Pancreas (tissue), 10 donors: ENCODE measurements at regions not wholly inside any gene's neighbourhood (a gene's known extent, or its start where the extent isn't known, plus 50 kb on each side); places are given as distances from the start of the nearest gene placed in this dataset.

Source experiments
- ATAC-seq, 4 donors: fragments of 200-7000 bp; cut with Tn5 transposase; one replicate each; pipeline versions ENCODE4 v1.8.0 to v1.9.1; 2020; ENCODE audit warnings: mild to moderate bottlenecking in 4 of 4, moderate library complexity in 4 of 4
- DNase-seq, 6 donors: peaks; one replicate each; pipeline ENCODE4 v3.0.0-alpha.2; 2020
- FAIRE-seq: peaks from 2 replicates; lab custom pipeline; 2012; peaks lifted over from hg19 to GRCh38; lab: Jason Lieb, UNC
- H3K27ac ChIP-seq, 4 donors: fragments of 200-600 bp; sonication (generic); 1 replicate in 3 of 4; 2 replicates in 1 of 4; pipeline versions ENCODE4 v1.5.0 to v1.8.0; 2020
- H3K27me3 ChIP-seq, 4 donors: fragments of 200-600 bp; one replicate each; pipeline ENCODE4 v1.8.0; 2021
- H3K36me3 ChIP-seq, 3 donors: fragments of 200-600 bp; sonication (generic) in 1 of 3; one replicate each; pipeline versions ENCODE4 v1.5.0 to v1.8.0; 2020 to 2021
- H3K4me1 ChIP-seq, 3 donors: fragments of 200-600 bp; one replicate each; pipeline ENCODE4 v1.8.0; 2021
- H3K4me3 ChIP-seq, 4 donors: fragments of 200-600 bp; sonication (generic) in 2 of 4; one replicate each; pipeline versions ENCODE4 v1.5.0 to v1.8.0; 2020 to 2021
- H3K9me3 ChIP-seq, 4 donors: fragments of 200-600 bp; one replicate each; pipeline ENCODE4 v1.8.0; 2021
- WGBS, 2 donors: extraction: QIAGEN DNeasy Blood & Tissue Kit; methylation state at CpG; one replicate each; pipeline ENCODE4 v1.1.7; 2013; 5-methylcytosine and 5-hydroxymethylcytosine counted together
- intact Hi-C, 3 donors: fragments of 100-400 bp; cut with DNase I; formaldehyde crosslinking; loops; one replicate each; pipeline versions ENCODE4 v1.11.1 to v1.14.2; 2022
- TF ChIP-seq, protein P1 (sequence below), 4 donors: fragments of 200-600 bp; sonication (generic) in 3 of 4; IDR thresholded peaks; one replicate each; pipeline versions ENCODE4 v1.5.0 to v1.8.0; 2021; ENCODE audit warnings: antibody characterized with exemption in 4 of 4
- donor health status: healthy with polysubstance abuse.
- donor health status: DM: no; HTN: no; CAD: no; lungs with moderate emphysema.
- donor health status: DM: no; HTN: no; CAD: no.
- donor health status: control.
- donor health status: control.
- donor health status: Bipolar disorder and iron deficiency.
- donor health status: DM: yes; HTN: yes; CAD: no.
- donor health status: DM: no; HTN: no; CAD: no.
- donor health status: DM: no; HTN: no; CAD: no.
- donor health status: DM: yes; HTN: yes; CAD: no.

DNA sequence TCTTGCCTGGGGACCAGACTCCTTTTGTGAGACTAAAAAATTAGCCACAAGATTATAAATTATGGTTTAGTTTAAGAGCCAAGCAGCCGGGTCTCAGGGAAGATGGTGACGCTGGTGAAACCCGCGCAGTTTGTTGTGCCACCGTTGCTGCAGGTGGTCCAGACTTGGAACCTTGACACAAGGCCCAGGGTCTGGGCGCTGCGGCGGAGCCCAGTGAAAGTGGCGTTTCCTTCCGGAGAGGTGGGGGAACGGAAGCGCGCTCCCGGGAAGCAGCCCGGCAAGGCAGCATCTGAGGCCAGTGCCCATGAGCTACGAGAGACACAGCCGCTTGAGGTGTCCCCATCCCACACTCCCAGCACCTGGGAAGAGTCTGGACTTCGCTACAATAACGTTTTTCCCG lies 131.6 kb downstream of the SKIDA1 start:
- intact Hi-C loops: no loop called here
- WGBS, 2 donors: 89 to 95% methylated on average over 20 of the region's 20 CpGs
- TF ChIP-seq, protein P1, sequence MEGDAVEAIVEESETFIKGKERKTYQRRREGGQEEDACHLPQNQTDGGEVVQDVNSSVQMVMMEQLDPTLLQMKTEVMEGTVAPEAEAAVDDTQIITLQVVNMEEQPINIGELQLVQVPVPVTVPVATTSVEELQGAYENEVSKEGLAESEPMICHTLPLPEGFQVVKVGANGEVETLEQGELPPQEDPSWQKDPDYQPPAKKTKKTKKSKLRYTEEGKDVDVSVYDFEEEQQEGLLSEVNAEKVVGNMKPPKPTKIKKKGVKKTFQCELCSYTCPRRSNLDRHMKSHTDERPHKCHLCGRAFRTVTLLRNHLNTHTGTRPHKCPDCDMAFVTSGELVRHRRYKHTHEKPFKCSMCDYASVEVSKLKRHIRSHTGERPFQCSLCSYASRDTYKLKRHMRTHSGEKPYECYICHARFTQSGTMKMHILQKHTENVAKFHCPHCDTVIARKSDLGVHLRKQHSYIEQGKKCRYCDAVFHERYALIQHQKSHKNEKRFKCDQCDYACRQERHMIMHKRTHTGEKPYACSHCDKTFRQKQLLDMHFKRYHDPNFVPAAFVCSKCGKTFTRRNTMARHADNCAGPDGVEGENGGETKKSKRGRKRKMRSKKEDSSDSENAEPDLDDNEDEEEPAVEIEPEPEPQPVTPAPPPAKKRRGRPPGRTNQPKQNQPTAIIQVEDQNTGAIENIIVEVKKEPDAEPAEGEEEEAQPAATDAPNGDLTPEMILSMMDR (IDR thresholded peaks at IDR 0.05): no peak
- Histone ChIP-seq H3K4me3 (no peak overlapping the region), H3K9me3 (no peaks in the 10 kb centered on the region), H3K27me3 (no peaks in the 10 kb centered on the region), H3K36me3 (no peaks in the 10 kb centered on the region), H3K27ac (no peak overlapping the region), H3K4me1 (no peaks in the 10 kb centered on the region)
- no peak for DNase-seq
- no peak for ATAC-seq
- no peak for FAIRE-seq

DNA sequence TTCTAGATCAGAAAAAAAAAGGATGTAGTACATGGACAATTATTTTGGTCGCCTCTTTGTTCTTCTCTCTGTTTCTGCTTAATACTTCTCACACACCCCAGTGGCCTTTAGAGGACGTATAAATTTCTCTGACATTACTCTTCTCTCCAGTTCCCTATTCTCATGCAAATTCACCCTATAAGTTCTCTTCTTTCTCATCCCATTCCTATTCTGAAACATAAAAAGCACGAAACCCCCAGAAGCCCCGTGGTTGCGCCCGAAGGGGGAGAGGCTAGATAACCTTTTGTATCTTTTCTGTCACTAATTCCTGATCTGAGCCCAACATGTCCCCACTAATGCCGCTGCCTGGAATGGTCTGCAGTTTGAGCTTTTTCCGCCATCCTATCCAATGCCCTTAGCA lies 136.9 kb downstream of the SKIDA1 start:
- 79 to 85% methylated on average over 8 of the region's 8 CpGs for WGBS, 2 donors
- ATAC-seq (no peak), FAIRE-seq (no peak), DNase-seq (no peak)
- Histone ChIP-seq H3K36me3 (no peaks in the 10 kb centered on the region), H3K4me3 (no peak overlapping the region), H3K4me1 (no peaks in the 10 kb centered on the region), H3K9me3 (no peaks in the 10 kb centered on the region), H3K27me3 (no peaks in the 10 kb centered on the region), H3K27ac (no peak overlapping the region)
- intact Hi-C loops: no loop called here
- TF ChIP-seq, protein P1 (IDR thresholded peaks at IDR 0.05): no peak

DNA sequence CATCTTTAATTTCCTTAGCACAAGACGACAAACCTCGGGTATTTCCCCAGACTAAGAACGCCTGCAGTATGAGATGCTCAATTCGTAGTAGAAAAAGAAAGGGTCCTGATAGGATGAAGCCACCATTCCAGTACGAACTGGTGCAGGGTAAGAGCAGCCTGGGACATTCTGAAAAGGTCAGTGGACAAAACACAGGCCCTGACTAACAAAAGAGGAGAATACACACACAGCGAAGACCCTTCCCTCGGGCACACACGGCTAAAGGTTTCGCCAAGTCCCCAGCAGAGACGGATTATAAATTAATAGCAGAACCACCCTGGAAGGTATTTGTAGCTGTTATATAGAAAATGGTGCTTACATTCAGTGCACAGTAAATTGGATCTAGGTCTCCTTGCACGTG lies 137.6 kb downstream of the SKIDA1 start:
- ATAC-seq (no peak), DNase-seq (no peak), FAIRE-seq (no peak)
- Histone ChIP-seq H3K36me3 (no peaks in the 10 kb centered on the region), H3K9me3 (no peaks in the 10 kb centered on the region), H3K27me3 (no peaks in the 10 kb centered on the region), H3K4me1 (no peaks in the 10 kb centered on the region), H3K27ac (no peak overlapping the region), H3K4me3 (no peak overlapping the region)
- intact Hi-C loops: no loop called here
- 69 to 74% methylated on average over 11 of the region's 11 CpGs for WGBS, 2 donors
- TF ChIP-seq, protein P1 (IDR thresholded peaks at IDR 0.05): no peak

DNA sequence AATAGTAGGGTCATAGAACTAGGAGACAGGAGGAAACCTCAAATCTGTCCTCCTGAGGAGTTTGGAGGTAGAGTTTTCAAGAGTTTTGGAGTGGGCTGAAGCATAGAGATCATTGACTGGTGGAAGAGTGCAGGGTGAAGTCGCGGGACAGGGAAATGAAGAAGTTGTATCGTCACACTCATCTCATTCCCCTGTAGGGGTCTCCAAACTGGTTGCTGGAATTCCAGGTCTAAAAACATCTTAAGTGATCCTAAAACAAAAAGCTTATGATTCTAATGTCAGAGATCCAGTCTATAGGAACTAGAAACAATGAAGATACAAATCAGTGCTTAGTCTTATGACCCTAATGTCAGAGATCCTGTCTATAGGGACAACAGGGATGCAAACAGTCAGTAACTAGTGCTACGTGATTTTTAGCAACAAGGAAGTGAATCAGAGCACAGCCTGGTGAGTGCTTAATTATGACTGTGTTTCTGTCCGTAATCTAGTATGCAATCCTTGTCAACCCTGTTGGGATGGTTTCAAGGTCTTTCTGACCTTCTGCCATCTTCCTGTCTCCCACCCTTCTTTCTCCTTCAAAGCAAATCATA lies 139.4 kb downstream of the SKIDA1 start:
- H3K36me3 ChIP-seq: no peaks in the 10 kb centered on the region
- no peaks in the 10 kb centered on the region for H3K9me3 ChIP-seq
- H3K27me3 ChIP-seq: no peaks in the 10 kb centered on the region
- TF ChIP-seq, protein P1 (IDR thresholded peaks at IDR 0.05): no peak
- DNase-seq (no peak), ATAC-seq (no peak), FAIRE-seq (no peak)
- intact Hi-C loops: no loop called here
- 72 to 86% methylated on average over 5 of the region's 5 CpGs for WGBS, 2 donors
- H3K27ac ChIP-seq: no peak overlapping the region
- H3K4me1 ChIP-seq: no peaks in the 10 kb centered on the region
- H3K4me3 ChIP-seq: no peak overlapping the region

DNA sequence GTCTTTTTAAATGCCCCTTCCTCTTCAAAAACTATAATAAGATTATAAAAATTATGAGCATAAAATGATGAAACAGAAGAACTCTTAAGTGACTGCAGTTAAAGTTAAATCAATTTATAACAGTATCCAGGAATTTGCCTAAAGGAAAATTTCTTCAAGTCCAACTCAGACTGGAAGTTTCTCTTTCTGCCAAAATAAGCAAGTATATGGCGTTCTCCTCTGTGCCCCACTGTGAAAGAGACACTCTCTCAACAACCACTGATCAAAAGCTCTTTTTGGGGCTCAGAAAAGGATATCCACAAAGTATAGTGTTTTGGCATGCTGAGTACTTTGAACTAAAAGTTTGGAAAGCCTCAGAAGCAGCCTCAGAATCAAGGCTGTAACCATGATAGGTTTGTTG lies 139.9 kb downstream of the SKIDA1 start:
- ATAC-seq (no peak), DNase-seq (no peak), FAIRE-seq (no peak)
- H3K4me3 ChIP-seq: no peak overlapping the region
- no peaks in the 10 kb centered on the region for H3K36me3 ChIP-seq
- H3K27me3 ChIP-seq: no peaks in the 10 kb centered on the region
- H3K27ac ChIP-seq: no peak overlapping the region
- WGBS, 2 donors: 71 to 75% methylated on average over 1 of the region's 1 CpG
- no peaks in the 10 kb centered on the region for H3K9me3 ChIP-seq
- TF ChIP-seq, protein P1 (IDR thresholded peaks at IDR 0.05): no peak
- intact Hi-C loops: no loop called here
- no peaks in the 10 kb centered on the region for H3K4me1 ChIP-seq
